Eye (tissue), 1 donor: ENCODE measurements at regions not wholly inside any gene's neighbourhood (a gene's known extent, or its start where the extent isn't known, plus 50 kb on each side); places are given as distances from the start of the nearest gene placed in this dataset.
"Not testable (repeated sequence)": the region's sequence is repeated elsewhere in the genome, so short reads cannot be mapped to it uniquely, and the experiment has no call there.

Source experiments
- DNase-seq: peaks from one replicate; pipeline ENCODE4 v3.0.0-alpha.2; 2015

- no peak for DNase-seq
Measured at GRCh38 chr4:174183259-174183658, 100.2 kb downstream of the FBXO8 start.

DNA sequence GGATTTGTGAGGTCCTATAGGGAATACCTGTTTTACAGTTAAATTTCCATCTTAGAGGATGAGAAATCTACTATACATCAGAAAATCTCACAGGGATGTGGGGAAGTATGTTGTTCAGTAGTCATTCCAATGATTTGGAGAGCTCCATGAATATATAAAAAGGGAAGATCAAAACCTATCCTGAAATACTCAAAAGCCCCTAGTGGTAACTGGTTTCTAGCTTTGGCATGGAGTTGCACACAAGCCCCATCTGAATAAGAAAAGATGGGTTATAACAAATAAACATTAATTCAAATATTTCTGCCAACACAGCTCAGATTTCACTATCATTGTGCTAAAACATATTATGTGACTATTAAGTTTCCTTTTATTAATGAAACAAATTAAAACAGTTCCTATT is 101.6 kb downstream of the FBXO8 start:
- no peak for DNase-seq

- no peak for DNase-seq
Measured at GRCh38 chr4:174177536-174177935, 105.9 kb downstream of the FBXO8 start.

DNA sequence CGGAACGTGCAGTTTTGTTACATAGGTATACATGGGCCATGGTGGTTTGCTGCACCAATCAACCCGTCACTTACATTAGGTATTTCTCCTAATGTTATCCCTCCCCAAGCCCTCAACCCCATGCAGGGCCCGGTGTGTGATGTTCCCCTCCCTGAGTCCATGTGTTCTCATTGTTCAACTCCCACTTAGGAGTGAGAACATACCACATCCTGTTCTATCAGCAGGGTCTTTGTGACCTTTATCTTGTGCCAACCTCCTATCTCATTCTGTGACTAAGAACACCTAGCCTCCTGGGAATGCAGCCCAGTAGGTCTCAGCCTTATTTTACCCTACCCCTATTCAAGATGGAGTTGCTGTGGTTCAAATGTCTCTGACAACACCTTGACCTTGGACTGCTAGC is 107.6 kb downstream of the FBXO8 start:
- DNase-seq, result not testable (repeated sequence)

GRCh38 chr4:174173360-174173759 is 110.1 kb downstream of the FBXO8 start:
- DNase-seq, result no peak

- DNase-seq, result no peak
Measured at GRCh38 chr4:174172274-174172673, 111.2 kb downstream of the FBXO8 start.

DNA sequence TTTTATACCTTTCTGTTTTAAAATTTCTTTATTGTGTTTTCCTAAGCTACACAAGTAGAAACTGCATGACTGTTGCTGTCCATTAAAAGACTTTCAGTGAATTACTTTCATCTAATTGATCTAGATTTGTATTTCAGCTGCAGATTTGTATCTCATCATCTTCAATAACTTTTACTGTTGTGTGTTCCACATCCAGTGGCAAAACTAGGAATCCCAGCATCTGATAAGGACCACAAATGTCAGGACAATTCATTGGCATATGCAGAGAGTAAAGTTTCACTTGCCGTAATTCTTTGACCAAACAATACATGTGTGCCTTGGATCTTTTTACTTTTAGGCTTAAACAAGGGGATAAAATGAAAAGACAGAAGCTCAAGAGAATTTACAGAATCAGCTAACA is 112.6 kb downstream of the FBXO8 start:
- DNase-seq, result no peak

DNA sequence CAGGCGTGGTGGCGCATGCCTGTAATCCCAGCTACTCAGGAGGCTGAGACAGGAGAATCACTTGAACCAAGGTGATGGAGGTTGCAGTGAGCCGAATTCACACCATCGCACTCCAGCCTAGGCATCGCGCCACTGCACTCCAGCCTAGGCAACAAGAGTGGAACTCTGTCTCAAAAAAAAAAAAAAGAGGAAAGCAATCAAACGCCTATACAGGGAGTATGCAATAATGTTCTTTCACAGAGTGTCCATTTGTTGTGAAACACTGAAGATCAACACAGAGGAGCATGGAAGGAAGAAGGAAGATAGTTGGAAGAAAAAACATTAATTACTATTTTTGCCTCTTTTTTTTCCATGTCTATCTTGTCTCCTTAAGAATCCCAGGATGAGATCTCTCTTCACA is 113.4 kb downstream of the FBXO8 start:
- DNase-seq, result no peak

DNA sequence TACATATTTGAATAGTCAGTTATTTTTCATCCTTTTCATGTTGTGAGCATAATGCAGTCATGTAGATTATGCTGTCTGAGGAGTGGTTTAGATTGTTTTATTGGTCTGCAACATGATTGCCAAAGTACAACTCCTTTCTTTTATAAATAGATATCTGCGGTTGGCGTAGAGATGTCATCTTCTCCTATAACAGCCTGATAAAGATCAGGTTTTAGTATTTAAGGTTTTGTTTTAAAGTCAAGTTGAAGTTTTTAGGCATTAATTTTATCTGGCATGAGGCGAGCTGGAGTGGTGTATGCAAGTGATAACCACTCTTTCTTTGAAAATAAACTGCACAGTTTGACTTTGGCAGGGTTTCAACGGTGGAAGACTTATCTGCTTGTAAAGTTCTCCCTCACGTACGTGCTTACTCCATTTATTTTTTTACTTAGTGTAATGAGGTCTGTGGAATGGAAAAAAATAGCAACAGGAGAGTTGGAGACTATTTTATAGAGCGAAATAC is 126.3 kb downstream of the FBXO8 start:
- DNase-seq, result no peak

DNA sequence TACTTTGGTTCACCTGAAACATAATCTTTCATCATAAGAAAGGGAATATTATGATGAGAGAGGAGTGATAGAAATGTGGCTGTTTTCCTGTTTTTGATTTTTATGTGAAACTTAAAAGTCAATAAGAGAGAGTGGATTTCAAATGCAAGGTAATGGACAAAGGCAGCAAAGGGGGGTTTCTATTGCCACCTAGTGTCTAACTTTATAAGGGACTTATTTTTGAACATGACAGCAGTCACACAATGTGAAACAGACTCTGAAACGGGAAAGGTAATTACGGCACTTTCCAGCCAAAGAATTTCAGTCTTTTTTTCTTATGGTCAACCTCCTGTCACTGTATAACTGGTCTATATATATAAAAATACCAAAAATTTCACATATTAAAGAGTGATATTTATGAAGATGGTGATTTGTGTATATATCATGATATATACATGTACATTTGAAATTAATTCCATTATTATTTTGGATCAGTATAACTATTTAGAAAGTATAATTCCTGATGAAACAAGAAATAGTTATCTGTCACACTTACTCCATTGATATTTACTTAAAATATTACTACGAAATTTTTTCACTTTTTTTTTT is 127.1 kb downstream of the FBXO8 start:
- peak; percentile 78 for DNase-seq

DNA sequence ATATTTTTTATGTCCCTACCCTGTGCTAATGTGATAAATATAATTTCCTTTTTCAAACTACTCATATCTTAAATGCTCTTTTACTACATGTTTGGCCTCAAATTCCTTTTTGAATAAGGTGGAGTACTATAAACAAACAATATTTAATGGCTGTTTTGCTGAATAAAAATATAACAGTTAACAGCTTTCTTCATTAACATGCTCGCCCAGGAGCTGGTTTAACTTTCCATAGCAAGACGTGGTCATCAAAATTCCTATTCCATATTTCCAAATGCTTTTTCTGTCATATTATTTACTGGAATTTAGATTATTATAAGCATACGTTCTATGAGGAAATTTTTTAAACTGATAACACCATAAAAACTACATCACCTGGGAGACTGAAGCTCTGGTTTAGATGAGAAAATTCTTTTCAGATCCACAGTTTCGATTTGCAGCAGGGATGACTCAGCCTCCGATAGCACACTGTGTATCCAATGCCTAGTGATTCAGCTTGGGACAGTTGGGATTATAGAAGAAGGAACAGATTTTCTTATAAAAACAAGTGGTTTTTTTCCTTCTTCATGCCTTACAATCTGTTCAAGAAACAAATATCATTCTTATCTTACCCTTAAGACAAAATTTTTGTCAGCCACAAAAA is 129.1 kb downstream of the FBXO8 start:
- no peak for DNase-seq

GRCh38 chr4:174152717-174153466 is 130.6 kb downstream of the FBXO8 start:
- no peak for DNase-seq

DNA sequence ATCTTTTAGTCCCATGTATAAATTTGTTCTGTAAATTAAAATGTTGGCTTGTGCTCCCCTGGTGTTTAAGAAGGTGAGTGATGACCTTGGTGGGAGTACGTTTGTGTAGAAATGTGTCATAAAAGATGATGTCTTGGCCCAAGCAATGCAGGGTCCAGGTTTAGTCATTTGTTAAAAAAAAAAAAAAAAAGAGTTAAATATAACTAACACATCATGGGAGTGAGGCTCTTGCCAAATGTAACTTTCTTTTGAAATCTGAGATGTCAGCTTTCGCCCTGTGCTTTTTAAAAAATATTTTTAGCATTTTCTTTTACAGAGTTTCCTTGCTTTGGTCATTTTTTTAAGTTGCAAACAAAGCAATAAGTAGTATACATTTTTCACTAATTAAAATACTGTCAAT is 135.6 kb downstream of the FBXO8 start:
- DNase-seq, result no peak

DNA sequence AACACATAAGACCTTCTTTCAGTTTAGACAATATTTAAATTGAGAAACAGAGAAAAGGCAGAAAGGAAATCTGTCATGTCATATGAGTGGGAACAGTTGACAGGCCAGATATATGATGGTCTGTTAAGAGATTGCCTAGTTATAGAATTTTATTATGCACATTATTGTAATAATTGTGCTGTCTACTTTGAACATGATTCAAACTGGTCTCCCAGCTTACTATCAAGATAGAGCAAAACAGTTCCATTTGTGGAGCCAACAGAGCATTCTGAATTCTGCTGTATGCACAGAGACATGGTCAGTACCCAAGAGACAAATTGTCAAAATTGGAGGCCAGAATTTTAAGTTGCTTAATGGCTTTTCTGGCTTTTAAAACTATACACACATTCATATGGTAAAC is 139.4 kb downstream of the FBXO8 start:
- no peak for DNase-seq

DNA sequence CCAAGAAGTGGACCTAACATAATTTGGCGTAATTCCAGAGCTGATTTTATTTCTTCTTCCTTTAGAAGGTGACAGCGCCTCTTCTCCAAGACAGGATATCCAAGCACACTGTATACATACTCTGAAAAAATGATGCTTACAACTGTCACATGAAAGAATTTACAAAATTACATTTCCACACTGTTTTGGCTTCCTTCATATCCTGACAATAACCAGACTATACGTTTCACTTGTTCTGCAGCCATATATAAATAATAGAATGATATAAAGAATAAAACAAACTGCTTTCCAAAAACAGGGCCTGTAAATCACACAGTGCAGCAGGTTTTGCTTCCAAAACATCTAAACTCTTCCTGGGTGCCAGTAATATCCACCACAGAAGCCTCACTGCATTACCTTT is 141.6 kb downstream of the FBXO8 start:
- DNase-seq, result no peak

- no peak for DNase-seq
Measured at GRCh38 chr4:174138616-174139015, 144.9 kb downstream of the FBXO8 start.

DNA sequence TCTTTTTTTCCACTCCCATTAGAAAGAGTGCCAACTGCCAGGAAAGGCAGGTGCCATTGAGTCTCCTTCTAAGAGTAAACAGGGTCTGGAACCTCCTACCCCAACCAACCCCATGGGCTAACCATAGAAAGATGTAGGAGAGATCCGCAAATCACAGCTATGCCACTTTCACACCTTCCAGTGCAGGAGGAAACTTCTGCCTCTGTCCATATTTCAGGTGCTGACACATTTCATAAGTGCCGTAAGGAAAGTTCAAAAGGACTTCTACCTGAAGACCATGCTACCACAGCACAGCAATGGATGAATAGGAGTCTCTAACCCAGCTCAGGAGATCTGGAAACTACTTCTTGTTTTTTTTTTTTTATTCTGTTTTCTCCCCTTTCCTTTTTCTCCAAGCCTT is 145.8 kb downstream of the FBXO8 start:
- no peak for DNase-seq

GRCh38 chr4:174135936-174136406 is 147.5 kb downstream of the FBXO8 start:
- peak; percentile 78 for DNase-seq

GRCh38 chr4:174135530-174135929 is 147.9 kb downstream of the FBXO8 start:
- no peak for DNase-seq

GRCh38 chr4:174134361-174134760 is 149.1 kb downstream of the FBXO8 start:
- no peak for DNase-seq

DNA sequence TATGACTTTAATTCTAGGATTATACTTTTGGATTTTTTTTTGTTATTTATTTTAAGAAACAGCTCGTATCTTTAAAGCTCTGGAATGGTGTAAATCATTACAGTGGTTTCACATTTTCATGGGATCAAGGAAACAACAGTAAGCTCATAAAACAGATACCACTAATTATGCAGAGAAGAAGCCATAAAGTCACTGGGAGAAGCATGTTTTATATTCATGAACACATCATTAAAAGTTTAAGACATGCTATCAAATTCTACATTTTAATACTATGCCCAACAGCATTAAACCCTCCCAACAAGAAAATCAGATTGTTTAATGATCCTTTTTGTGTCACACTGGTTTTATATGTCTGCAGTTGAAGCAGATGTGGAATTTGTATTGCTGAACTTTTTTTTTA is 149.9 kb downstream of the FBXO8 start:
- DNase-seq, result no peak

GRCh38 chr4:174131901-174132300 is 151.6 kb downstream of the FBXO8 start:
- DNase-seq, result no peak

DNA sequence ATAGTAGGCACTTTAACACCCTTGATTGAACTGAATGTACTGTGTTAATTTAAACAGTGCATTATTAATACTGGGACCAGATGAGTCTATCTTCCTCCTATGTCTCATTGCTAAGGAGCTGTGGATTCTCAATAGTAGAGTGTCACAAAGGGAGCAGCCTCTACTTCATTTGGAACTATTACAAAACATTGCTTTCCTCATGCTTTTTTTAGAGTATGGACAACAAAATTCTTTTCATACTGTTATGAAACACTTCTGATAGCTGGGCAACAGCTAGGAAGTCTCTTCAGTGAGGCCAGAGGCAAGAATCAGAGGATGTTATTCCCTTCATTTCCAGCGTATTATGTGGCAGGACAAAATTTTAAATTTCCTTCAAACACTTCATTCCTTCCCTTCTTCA is 160.8 kb downstream of the FBXO8 start:
- DNase-seq, result no peak
